ENCODE measurements at regions not wholly inside any gene's neighbourhood (a gene's known extent, or its start where the extent isn't known, plus 50 kb on each side); places are given as distances from the start of the nearest gene placed in this dataset.

GRCh38 chr7:118671149-118671548, 446.6 kb downstream of the ANKRD7 start:
- Histone ChIP-seq H3K27ac (no peak overlapping the region), H3K4me1 (no peaks in the 10 kb centered on the region), H3K9me3 (no peaks in the 10 kb centered on the region), H3K36me3 (no peaks in the 10 kb centered on the region), H3K27me3 (no peaks in the 10 kb centered on the region), H3K4me3 (no peak overlapping the region)
- in situ Hi-C loops (cut with MboI; ENCODE audit: low sequenced_read_pairs in 4 of 4) (no loop called here), intact Hi-C loops (cut with DNase I; ENCODE audit: low total_unique reads) (no loop called here)
- no peak for ATAC-seq
- no peak for DNase-seq
- TF ChIP-seq POLR2A (IDR thresholded peaks at IDR 0.05) (no peak), CTCF (IDR thresholded peaks at IDR 0.05 in 4 of 5, conservative IDR thresholded peaks at IDR 0.05 in 1 of 5) (no peak)

- H3K4me3 ChIP-seq: no peak overlapping the region
- H3K27me3 ChIP-seq: no peaks in the 10 kb centered on the region
- no peak for DNase-seq
- H3K36me3 ChIP-seq: no peaks in the 10 kb centered on the region
- H3K9me3 ChIP-seq: no peaks in the 10 kb centered on the region
- no peak overlapping the region for H3K27ac ChIP-seq
- no peaks in the 10 kb centered on the region for H3K4me1 ChIP-seq
- ATAC-seq: no peak
- TF ChIP-seq CTCF (IDR thresholded peaks at IDR 0.05 in 4 of 5, conservative IDR thresholded peaks at IDR 0.05 in 1 of 5): no peak
- TF ChIP-seq POLR2A (IDR thresholded peaks at IDR 0.05): no peak
- intact Hi-C loops (cut with DNase I; ENCODE audit: low total_unique reads): no loop called here
- in situ Hi-C loops (cut with MboI; ENCODE audit: low sequenced_read_pairs in 4 of 4): no loop called here
Measured at GRCh38 chr7:118684796-118685195, 460.3 kb downstream of the ANKRD7 start.

DNA sequence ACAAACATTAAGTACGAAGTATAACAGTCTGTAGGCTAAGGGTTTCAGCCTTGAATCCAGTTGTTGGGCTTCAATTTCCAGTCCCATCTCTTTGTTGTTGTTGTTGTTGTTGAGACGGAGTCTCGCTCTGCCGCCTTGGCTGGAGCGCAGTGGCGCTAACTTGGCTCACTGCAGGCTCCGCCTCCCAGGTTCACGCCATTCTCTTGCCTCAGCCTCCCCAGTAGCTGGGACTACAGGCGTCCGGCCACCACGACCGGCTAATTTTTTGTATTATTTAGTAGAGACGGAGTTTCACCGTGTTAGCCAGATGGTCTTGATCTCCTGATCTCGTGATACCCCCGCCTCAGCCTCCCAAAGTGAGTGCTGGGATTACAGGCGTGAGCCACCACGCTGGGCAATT, 464.9 kb downstream of the ANKRD7 start:
- TF ChIP-seq CTCF (IDR thresholded peaks at IDR 0.05 in 4 of 5, conservative IDR thresholded peaks at IDR 0.05 in 1 of 5) (no peak), POLR2A (IDR thresholded peaks at IDR 0.05) (no peak)
- DNase-seq: no peak
- no peaks in the 10 kb centered on the region for H3K9me3 ChIP-seq
- intact Hi-C loops (cut with DNase I; ENCODE audit: low total_unique reads): no loop called here
- no peak for ATAC-seq
- no peaks in the 10 kb centered on the region for H3K27me3 ChIP-seq
- no peaks in the 10 kb centered on the region for H3K36me3 ChIP-seq
- no peak overlapping the region for H3K4me3 ChIP-seq
- H3K4me1 ChIP-seq: no peaks in the 10 kb centered on the region
- in situ Hi-C loops (cut with MboI; ENCODE audit: low sequenced_read_pairs in 4 of 4): no loop called here
- no peak overlapping the region for H3K27ac ChIP-seq

DNA sequence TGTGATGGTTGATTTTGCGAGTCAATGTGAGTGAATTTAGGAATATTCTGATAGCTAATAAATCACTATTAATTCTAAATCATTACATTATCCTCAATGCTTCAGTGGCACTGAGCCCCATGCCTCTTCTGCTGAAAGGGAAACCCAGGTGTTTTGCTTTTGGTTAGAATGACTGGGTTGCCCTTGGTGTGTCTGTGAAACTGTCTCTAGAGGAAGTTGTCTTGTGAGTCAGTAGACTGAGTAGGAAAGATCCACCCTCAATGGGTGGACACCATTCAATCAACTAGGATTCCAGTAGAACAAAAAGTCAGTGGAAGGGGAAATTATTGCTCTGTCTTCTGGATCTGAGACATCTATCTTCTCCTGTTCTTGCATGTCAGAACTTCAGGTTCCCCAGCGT, 472.4 kb downstream of the ANKRD7 start:
- intact Hi-C loops (cut with DNase I; ENCODE audit: low total_unique reads): no loop called here
- no peaks in the 10 kb centered on the region for H3K4me1 ChIP-seq
- no peaks in the 10 kb centered on the region for H3K9me3 ChIP-seq
- H3K36me3 ChIP-seq: no peaks in the 10 kb centered on the region
- in situ Hi-C loops (cut with MboI; ENCODE audit: low sequenced_read_pairs in 4 of 4): no loop called here
- DNase-seq: no peak
- no peaks in the 10 kb centered on the region for H3K27me3 ChIP-seq
- TF ChIP-seq CTCF (IDR thresholded peaks at IDR 0.05 in 4 of 5, conservative IDR thresholded peaks at IDR 0.05 in 1 of 5): no peak
- ATAC-seq: no peak
- H3K27ac ChIP-seq: no peak overlapping the region
- H3K4me3 ChIP-seq: no peak overlapping the region

GRCh38 chr7:118699222-118699621, 474.7 kb downstream of the ANKRD7 start:
- H3K9me3 ChIP-seq: no peaks in the 10 kb centered on the region
- H3K36me3 ChIP-seq: no peaks in the 10 kb centered on the region
- H3K27ac ChIP-seq: no peak overlapping the region
- ATAC-seq (no peak), DNase-seq (no peak)
- in situ Hi-C loops (cut with MboI; ENCODE audit: low sequenced_read_pairs in 4 of 4): no loop called here
- TF ChIP-seq CTCF (IDR thresholded peaks at IDR 0.05 in 4 of 5, conservative IDR thresholded peaks at IDR 0.05 in 1 of 5) (no peak), POLR2A (IDR thresholded peaks at IDR 0.05) (no peak)
- intact Hi-C loops (cut with DNase I; ENCODE audit: low total_unique reads): no loop called here
- no peaks in the 10 kb centered on the region for H3K4me1 ChIP-seq
- H3K27me3 ChIP-seq: no peaks in the 10 kb centered on the region
- H3K4me3 ChIP-seq: no peak overlapping the region

Measured in gastrocnemius medialis (tissue), 4 donors.